HG03575 (cell line): ENCODE measurements at regions not wholly inside any gene's neighbourhood (a gene's known extent, or its start where the extent isn't known, plus 50 kb on each side); places are given as distances from the start of the nearest gene placed in this dataset.

Experiments
- ATAC-seq: cut with Tn5 transposase; IDR thresholded peaks from one replicate; pipeline ENCODE4 v1.9.1; 2021; ENCODE audit not compliant: unreplicated experiment, insufficient number of reproducible peaks, low FRiP score; ENCODE audit errors: extremely low read depth

DNA sequence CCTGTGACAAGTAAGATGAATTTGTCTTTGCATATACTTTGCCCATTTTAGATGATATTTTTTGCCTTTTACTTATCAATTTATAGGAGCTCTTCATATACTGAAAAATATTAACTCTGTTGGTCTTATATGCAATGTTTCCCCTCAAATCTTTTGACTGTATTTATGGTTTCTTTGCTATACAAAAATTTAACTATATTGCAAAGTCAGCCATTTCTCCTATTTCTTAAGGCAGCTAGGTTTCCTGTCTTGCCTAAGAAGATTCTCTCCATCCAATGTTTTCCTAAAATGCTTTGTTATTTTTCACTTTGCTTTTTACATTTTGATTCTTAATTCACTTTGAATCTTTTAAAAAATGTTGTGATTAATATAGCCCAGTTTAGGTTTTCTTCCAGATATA lies 273.1 kb downstream of the NSG2 start:
- no peak for ATAC-seq

DNA sequence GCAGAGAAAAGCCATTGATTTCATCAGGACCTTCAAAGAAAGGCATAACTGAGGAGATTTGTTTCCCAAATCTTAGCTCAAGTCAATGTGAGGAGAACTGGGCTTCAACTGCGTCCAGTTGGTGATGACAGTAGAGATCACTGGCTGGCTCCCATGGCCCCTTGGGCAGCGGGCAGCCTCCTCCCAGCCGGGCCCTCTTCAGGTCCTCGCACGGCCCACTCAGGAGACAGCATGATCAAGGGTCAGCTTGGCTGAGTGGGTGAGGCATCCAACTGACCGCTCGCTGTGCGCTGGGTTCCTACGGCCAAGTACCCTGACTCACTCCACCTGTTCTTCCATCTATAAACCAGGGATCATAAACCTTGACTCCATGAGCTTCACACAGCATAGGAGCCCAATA lies 274.0 kb downstream of the NSG2 start:
- no peak for ATAC-seq

DNA sequence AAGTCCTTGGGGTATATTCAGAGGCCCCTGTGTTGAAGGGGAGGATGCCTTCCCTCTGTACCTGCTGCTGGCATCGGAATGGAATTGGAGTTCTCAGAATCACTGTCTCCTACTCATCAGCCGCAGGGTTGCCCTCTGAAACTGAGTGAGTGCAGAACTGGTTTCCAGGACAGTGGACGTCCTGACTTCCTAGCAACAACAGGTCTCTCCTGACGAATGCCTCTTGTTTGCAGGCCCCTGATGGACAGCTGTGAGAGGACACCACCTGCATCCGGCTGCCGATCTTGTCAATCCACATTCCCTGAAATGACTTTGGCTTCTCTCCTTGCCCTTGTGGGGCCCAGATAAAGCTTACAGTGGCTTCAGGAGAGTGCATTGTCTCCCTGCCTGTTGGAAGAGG lies 274.5 kb downstream of the NSG2 start:
- no peak for ATAC-seq

DNA sequence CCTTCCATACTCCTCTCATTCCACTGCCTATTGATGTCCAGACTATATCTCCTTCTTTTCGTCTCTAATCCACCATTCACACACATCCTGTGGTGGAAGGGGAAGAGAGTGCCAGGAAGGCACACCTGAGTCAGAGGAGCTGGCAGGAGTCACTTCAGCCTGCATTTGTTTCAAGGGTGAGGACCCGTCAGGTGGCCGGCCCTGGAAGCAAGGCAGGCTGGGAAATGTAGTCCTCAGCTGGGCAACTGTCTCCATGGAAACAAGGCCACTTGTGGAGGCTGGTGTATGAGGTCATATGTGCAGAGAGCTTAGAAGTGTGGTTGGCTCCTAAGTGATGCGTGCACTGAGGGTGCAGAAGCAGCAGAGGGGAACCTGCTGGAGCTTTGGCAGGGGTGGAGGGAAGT lies 278.4 kb downstream of the NSG2 start:
- no peak for ATAC-seq

DNA sequence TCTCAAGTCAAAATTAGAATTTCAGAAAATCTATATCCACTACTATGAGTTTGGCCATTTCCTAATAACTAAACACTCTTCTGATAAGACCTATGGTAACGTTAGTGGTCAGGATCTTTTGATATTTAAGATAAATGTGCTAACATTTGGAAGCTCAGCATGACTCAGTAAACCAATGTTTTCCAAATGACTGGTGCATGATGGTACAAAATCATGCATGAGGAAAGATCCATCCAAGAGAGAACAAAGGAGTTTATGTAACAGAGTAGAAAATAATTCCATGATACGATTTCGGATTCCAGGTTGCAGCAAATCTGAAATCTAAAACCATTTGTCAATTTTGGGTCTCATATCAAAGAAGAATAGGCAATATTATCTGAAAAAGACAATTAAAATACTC lies 279.2 kb downstream of the NSG2 start:
- ATAC-seq: no peak

DNA sequence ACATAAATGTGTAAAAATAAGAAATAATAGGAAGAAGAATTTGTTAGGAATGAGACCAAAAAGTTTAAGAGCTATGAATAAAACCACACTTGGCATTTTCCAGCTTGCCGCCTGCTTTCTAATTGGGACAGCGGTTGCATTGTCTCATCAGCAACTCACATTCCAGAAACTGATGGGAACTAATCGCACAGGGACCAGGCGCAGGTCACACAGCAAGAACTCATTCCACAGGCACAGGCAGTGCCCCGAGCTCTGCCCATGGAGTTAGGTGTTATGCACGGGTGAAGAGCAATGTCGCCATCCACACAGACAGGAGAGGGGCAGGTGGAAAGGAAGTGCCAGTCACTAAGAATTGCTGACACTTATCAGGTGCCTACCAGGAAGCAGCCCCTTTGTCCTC lies 279.9 kb downstream of the NSG2 start:
- ATAC-seq: no peak

DNA sequence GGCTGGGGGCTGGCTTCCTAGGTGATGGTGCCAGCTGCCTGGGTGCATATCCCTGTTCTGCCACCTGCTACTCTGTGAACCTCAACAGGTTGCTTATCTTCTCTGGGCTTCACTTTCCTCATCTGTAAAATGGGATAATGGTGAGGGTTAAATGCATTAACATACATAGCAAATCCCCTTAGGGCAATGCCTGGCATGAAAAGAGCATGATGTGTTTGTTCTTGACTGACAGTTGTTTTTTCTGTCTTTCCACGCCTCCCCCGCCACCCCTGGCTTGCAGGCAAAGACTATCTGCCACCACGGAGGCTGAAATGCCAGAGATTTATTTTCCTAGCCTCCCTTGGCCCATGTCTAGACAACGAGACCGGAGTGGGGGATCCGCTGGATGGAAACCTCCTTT lies 280.5 kb downstream of the NSG2 start:
- no peak for ATAC-seq

DNA sequence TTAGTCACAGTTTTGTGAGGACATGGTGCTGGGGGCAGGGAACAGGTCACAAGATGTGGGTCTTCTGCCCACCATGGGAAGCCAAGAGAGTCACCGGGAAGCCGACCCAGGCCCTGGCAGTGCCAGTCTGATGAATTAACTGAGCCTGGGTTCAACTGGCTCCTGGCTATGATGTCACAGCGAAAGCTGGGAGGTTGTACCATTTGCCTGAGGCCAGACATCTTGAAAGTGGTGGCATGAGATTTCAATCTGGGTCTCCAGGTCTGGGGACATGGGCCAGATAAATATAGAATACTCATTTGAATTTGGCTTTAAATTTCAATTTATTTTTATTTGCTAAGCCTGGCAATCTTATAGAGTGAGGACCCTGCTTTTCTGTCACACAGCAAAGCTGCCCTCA lies 280.9 kb downstream of the NSG2 start:
- ATAC-seq: no peak

DNA sequence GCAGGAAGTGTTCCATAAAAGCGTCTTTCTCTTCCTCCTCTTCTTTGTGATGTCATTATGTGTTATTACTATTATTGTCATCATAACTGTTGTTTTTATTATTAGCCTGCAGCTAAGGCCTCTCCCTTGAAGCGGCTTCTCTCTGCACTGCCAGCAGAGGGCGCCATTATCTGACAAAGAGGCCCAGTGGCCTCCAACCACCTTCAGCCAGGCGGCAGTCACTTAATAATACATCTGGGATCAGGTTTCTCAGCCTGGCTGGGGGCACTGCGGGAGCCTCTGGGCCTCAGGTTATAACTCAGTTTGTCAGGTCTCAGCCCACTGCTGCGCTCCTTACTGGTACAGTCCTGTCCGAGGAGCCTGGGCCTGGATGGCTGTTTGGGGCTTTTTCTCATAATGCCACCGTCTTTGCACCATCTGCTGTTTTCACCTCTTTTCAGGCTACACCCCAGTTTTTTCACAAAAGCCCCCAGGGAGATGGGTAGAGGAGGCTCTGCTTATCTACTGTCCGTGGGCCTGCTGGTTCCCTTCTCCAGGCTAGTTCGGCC lies 281.9 kb downstream of the NSG2 start:
- no peak for ATAC-seq

DNA sequence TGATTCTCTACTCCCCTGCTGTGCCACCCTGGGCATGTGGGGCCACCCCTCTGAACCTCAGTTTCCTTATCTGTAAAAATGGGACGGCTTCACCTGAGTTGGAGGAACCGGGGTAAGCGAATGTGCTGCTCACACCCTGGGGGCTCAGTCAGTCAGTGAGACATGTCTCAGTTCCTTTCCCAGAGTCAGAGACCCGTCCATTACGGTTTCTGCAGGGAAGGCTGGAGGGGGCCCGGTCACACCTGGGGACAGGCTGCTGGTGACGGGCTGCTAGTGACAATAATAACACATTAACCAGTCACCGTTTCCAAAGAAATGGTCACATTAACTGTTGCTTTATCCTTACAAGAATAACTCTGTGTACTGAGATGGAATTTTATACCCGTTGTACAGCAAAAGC lies 282.4 kb downstream of the NSG2 start:
- no peak for ATAC-seq

DNA sequence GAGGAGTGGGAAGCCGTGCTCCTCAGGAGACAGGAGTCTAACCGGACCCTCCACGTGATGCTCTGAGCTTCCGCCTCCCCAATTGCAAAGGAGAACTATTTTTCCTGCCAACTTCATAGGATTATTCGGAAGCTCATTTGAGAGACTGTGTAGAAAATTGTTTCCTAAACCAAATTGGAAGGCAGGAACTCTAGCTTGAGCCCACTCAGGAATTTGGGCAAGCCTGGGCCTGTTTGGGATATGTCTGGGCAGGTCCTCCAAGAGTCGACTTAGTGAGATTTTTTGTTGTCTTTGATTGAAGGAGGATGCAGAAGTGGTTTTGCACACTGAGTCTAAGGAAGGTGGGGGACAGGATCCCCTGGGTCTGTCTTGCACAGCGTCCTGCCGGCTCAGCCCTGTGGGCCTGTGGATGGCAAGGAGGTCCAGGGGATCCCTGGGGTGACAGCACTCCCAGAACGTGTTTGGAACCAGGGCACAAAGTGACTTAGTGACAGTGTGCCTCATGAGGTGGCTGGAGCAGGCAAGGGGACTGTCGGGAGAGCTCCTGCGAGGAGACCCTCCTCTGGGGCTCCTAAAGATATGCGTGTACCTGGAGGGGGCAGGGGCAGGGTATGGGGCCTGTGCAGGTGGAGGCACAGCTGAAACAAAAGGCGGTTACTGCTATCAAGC lies 283.3 kb downstream of the NSG2 start:
- no peak for ATAC-seq

DNA sequence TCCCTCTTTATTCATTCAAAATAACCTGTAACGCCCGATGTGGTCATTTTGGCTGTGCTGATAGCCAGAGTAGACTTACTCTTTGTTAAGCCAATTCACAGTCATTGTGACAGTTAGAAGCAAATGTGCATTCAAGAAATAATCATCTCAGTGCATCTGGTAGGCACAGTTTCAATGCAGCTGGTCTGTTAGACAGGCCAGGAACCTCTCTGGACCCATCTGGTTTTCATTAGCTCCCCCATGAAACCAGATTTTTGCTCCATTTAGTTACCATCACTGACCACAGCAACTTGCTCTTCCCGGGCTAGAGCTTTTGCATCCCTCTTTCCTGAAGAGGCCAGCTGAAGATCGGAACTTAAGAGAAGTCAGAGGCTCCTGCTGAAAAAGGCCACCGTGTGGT lies 284.2 kb downstream of the NSG2 start:
- ATAC-seq: no peak

DNA sequence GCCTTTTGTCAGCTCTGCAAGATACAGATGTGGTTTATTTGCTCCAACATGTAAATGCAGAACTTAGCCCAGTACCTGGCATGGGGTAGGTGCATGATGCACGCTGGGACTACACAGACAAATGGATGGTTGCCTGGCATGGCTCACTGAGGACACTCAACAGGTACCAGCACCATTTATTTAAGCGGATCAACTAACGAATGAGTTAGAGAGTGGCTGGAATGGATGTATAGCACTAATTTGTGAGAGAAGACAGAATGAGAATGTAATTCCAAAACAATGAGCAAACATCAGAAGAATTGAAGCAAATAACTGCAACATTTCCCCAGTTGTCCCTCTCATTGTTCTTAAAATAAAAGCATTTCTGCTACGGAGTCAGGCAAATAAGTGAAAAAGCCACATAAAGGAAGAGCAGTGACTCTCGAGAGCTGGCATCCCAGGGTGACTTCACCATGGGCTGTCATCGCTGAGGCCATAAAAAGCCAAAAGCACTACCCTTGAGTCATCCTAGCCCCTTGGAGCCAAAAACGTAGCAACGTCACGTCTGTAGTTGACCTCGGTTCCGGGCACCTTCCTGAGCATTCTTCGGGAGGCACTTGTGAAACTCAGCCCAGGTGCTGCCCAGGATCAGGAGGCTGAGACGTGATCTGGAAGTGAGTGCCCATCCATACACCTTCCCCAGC lies 290.3 kb downstream of the NSG2 start:
- no peak for ATAC-seq

DNA sequence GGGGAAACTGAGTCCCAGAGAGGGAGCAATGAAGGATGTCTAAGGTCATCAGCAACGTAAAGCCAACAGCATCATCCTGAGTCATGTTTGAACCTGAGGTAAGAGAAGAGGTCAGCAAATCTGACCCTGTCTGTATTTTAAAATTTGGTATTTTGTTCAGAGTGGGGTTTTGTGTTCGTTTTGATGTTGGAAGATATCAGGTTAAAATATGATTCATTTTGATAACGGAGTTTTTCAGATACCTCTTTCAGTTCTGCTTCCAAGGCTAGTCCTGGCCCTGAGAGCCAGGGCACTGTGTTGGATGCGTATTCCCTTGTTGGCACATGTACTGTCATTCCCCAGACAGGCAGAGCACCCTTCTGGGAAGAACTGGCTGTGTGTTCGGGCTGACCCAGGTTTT lies 291.0 kb downstream of the NSG2 start:
- no peak for ATAC-seq

DNA sequence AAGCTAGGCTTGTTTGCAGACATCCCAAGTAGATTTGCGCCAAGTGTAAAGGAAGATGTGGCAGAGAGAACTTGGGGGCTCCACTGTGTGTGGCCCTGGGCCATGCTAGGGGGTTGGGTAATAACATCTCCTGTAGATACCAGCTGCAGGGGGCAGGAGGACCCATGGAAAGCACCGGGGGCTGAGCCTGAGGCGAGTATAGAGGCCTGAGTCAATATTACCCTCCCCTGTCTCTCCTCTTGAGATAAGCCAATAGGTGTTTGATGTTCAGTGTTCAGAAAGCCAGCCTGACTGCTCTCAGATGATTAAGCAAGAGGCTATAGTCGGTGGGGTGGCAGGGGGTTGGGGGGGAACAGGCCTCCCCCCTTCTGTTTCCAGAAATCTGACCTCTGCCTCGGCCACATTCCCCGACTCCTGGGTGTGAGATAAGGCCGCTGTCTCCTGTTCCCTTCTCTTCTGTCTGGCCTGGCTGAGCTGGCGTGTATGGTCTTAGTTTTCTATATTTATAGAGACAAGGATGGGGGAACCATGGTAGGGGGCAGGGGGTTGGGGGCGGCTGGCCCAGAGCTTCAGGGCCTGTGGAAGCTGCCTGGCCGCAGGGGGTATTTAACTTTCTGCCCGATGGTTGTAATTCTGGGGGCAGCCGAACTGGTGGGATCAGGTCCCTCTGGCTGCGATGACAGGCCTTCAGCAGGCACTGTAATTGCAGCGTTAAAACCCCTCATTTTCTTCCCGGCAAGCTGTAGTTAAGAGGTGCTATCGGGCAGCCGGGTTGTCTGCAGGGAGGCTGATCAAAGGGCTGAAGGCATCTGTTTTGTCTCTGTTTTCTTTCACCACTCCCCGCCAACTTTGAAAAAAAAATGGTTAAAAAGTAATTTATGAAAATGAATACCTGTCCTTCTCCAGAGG lies 292.0 kb downstream of the NSG2 start:
- ATAC-seq: no peak

DNA sequence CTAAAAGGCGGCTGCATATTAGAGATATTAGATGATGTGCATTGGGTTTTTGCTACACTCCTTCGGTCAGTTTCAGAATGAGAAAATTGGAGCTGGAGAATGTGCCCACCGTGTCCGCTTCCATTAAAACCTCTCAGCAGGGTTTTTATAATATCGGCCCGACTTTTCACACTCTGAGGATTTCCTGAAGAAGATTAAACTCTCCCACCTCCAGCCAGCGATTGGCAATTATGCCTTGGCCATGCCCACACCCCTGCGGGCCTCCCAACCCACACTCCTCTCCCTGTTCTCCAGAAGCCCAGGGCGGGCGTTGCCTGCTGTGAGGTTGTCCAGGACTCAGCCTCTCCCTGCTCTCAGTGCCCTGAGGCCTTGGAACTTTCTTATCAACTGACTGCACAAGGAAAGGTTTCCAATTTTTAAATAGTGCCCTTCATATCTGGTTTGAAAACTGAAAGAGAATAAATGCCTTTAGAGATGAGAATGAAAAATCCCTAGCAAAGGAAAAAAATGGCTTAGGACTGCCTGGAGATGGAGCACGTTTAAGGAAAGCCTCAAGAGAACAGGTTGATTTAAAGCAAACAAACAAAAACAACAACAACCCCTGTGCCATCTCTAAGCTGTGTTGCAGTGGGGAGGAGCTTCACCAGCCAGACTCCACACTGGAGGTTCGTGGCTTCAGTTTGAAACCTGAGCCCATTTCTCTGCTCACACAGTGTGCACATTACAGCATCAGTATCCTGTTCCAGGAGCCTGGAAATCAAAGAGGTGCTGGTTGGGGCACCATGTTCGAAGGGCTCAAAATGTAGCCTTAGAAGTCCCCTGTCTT lies 292.9 kb downstream of the NSG2 start:
- ATAC-seq: no peak

DNA sequence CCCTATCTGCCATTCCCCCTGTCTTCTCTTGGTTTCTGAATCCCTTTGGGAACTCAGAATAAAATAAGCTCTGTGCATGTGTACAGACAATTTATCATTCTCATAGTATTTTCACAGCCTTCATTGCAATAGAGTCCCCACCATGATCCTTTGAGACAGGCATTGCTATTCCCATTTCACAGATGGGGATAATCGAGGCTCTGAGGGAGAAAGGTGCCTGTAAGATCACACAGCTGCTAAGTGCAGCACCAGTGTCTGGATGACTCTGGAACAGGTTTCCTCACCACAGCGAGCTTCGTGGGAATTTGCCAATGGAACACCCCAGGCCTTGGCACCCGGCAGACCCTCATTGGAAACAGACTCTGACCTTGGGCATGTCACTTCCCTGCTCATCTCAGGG lies 293.6 kb downstream of the NSG2 start:
- no peak for ATAC-seq

DNA sequence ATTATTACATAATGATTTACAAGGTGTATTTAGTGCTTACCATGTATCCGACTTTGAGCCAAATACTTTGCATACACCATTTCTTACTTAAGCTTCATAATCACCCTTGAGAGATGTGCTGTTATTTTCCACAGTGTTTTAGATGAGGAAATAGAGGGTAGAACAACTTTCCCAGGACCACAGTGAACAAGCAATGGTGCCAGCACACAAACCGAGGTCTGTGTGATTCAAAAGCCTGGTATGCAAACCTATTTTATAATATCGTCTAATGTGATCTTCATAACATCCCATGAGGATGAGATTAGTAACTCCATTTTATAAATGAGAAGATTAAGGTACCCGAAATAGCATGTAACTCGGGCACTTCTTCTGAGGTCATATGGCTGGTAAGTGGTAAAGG lies 294.7 kb downstream of the NSG2 start:
- ATAC-seq: no peak

DNA sequence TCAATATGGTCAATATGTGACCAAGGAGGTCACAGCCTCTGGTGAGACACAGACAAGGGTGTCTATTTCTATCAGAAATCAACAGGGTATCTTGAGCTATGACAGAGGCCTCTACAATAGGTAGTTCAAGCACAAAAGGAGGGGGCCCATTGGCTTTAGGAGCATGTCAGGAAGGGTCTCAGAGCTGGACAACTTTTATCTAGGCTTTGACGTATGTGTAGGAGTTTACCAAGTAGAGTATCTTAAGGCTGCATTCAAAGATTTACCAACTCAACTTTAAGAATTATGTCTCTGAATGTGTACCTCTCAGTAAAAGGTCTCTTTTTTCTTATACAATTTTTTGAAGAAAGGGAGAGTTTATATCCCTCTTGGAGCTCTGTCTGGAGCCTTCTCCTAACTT lies 297.2 kb downstream of the NSG2 start:
- ATAC-seq: no peak
